Peyer's patch (tissue), 4 donors: ENCODE measurements at regions not wholly inside any gene's neighbourhood (a gene's known extent, or its start where the extent isn't known, plus 50 kb on each side); places are given as distances from the start of the nearest gene placed in this dataset.

Source experiments
- POLR2A ChIP-seq, 2 donors: fragments of 450-650 bp; IDR thresholded peaks; one replicate each; pipeline ENCODE4 v1.5.1; 2017; ENCODE audit warnings: antibody characterized with exemption in 2 of 2, mild to moderate bottlenecking in 2 of 2, moderate library complexity in 2 of 2
- TF ChIP-seq, protein P1 (sequence below), 6 experiments: fragments of 450-650 bp in 4 of 6; fragments of 200-600 bp in 2 of 6; sonication (generic) in 1 of 6; IDR thresholded peaks; one replicate each; pipeline ENCODE4 v1.5.1; 2017 to 2019; ENCODE audit warnings: antibody characterized with exemption in 6 of 6, mild to moderate bottlenecking in 3 of 6, moderate library complexity in 1 of 6

DNA sequence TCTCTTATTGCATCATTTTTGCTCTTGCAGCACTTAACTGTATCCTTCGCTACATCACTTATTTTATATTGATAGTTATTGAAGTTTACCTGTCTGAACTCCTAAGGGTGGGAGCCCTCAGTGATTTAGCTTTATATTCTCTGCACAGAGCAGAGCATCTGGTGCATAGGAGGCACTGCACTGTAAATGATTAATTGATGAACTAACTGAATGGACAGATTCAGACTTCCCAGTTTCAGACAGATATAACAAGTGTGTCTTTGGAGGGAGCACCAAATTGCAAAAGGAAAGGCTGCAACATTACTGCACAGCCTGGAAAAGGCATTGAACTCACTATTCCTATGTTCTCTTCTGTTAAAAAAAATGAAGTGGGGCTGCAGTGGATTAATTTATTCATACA is 160.3 kb downstream of the EDN1 start:
- TF ChIP-seq, protein P1, sequence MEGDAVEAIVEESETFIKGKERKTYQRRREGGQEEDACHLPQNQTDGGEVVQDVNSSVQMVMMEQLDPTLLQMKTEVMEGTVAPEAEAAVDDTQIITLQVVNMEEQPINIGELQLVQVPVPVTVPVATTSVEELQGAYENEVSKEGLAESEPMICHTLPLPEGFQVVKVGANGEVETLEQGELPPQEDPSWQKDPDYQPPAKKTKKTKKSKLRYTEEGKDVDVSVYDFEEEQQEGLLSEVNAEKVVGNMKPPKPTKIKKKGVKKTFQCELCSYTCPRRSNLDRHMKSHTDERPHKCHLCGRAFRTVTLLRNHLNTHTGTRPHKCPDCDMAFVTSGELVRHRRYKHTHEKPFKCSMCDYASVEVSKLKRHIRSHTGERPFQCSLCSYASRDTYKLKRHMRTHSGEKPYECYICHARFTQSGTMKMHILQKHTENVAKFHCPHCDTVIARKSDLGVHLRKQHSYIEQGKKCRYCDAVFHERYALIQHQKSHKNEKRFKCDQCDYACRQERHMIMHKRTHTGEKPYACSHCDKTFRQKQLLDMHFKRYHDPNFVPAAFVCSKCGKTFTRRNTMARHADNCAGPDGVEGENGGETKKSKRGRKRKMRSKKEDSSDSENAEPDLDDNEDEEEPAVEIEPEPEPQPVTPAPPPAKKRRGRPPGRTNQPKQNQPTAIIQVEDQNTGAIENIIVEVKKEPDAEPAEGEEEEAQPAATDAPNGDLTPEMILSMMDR (IDR thresholded peaks at IDR 0.05): no peak
- no peak for TF ChIP-seq POLR2A (IDR thresholded peaks at IDR 0.05)
